HG02938 (cell line): ENCODE measurements at regions not wholly inside any gene's neighbourhood (a gene's known extent, or its start where the extent isn't known, plus 50 kb on each side); places are given as distances from the start of the nearest gene placed in this dataset.

Experiments
- ATAC-seq: cut with Tn5 transposase; IDR thresholded peaks from one replicate; pipeline ENCODE4 v1.9.1; 2021; ENCODE audit warnings: mild to moderate bottlenecking, moderate library complexity; ENCODE audit not compliant: unreplicated experiment

- no peak for ATAC-seq
These were observed 209.5 kb upstream of the S100G start for GRCh38 chrX:16440446-16440845.

DNA sequence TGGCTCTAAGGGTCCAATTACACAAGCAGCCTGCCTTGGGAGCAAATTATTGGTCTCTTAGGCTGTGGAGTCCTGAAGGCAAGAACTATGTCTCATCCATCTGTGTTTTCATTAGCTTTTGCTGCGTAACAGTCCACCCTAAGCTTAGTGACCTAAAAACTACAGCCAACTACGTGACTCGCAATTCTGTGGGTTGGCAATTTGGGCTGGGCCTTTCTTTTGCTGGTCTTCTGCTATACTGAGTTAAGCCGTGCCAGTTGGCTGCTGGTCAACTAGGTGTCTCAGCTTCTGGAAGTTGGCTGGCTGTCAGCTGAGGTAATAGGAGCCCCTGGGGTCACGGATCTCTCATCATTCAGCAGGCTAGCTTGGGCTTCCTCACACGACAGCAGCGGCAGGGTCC lies 205.6 kb upstream of the S100G start:
- ATAC-seq: no peak

DNA sequence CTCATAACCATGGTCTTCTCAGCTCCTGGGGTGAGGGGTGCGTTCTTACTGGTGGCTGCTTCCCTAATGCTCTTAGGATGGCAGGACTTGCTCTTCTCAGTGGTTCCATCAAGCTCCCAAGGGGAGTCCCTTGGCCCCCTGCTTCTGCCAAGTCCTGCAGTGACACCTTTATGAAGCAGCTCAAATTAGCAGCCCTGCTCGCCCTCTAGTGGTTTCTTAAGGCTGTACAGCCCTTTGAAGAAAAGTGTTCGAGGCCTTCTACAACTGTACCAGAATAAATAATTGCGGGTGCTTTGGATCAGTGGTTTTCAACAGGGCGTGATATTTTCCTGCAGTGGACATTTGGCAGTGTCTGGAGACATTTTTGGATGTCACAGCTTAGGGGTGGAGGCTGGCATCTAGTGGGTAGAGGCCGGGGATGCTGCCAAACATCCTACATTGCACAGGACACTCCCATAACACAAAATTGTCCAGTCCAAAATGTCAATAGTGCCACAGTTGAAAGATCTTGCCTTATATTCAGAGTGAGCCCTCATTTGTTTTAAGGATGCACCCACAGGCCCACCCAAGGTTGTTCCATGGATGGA lies 204.7 kb upstream of the S100G start:
- ATAC-seq: peak; percentile 59

- no peak for ATAC-seq
These were observed 198.6 kb upstream of the S100G start for GRCh38 chrX:16451334-16451733.

DNA sequence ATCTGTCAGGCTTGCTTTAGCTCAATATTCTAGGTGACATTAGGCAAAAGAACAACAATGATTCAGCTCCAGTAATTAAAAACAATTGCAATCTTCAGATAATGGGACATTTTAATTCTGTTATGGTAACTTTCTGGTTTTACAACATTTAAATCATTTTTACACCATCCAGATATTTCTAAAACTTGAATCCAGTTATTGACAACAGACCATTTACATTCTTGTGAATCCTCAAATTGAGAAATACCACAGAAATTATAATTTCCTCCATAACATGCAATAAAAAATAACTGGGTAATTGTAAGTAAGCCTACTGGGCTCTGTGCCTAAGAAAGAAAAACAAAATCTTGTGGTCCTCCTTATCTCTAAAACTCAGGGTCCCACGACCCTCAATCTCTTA lies 195.0 kb upstream of the S100G start:
- ATAC-seq: no peak

DNA sequence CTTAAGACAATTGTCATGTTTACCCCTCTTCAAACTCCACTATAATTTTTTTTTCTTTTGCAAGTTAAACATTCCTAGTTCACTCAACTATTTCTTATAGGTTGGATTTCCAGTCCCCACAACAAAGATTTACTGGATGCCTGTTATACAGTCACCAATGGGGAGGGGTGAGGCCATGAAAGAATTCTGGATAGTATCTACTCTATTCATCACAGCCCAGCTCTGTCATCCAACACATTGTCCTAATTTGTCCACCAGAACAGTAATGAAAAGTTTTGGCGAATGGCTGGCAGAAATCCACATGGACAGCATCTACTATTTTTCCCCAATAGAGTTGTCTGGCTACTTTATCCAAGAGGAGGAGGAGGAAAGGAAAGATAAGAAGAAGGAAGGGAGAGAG lies 192.7 kb upstream of the S100G start:
- no peak for ATAC-seq

DNA sequence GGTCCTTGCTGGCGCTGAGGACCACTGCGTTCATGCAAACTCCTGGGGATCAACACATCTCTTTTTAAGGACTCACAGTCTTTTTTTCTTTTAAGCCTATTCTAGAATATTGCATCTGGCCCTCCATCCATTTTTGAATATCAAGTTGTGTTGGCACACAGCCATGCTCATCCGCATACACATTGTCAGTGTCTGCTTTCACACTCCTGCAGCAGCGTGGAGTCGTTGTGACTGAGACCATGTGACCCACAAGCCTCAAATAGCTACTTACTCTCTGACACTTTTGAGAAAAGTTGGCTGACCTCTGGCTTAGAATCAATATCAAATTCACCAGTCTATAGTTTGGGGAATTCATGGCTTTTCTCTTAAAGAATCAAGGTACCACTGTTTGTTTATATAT lies 191.8 kb upstream of the S100G start:
- ATAC-seq: no peak

DNA sequence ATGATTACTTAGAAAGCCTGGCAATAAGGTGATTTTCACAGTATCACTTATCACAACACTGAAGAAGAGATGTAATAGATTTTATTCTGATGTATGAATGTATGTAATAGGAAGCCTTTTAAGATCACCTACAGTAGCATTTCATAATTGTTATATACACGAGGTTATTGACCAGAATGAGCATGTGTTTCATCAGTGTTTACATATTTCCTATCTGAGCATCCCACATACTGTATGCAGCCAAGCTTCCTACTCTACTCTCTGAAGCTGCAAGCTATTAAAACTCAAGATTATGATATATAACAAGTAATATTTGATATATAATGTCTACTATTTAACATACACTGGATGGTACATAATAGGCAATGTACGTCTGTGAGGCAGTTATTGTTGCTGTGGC lies 190.9 kb upstream of the S100G start:
- ATAC-seq: no peak

DNA sequence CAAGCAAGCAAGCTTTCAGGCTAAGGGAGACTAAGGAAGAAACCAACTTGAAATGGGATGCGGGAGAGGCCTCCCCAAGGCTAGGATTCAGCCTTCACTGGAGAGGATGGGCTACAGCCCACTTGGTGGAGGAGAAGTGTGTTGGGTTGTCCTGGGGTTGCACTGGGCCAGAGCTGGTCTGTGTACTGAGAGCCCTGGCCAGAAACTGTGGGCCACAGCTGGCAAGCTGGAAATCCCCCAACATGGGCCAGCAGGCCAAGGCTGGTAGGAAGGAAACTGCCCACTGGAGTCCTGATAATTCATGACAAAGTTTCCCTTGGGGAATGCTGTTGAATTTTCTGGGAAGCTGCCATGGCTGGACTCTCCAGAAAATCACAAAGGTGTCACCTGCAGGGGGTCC lies 188.0 kb upstream of the S100G start:
- no peak for ATAC-seq

DNA sequence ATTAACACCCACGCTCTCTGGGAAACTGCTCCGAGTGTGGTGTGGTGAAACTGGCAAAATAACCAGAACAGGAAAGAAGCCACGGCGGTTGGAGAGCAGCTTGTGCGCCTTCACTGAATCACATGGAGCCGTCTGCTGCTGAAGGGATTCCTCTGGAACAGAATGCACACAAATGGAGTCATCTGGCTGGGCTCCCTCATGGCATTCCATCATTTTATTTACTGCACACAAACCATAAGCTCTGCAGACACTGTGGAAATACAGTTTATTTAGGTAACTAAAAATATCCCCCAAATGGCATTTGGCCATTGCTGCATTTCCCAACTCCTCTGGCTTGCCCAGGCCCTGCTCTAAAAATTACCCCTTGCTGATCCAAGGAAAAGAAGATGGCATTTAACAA lies 187.0 kb upstream of the S100G start:
- no peak for ATAC-seq

DNA sequence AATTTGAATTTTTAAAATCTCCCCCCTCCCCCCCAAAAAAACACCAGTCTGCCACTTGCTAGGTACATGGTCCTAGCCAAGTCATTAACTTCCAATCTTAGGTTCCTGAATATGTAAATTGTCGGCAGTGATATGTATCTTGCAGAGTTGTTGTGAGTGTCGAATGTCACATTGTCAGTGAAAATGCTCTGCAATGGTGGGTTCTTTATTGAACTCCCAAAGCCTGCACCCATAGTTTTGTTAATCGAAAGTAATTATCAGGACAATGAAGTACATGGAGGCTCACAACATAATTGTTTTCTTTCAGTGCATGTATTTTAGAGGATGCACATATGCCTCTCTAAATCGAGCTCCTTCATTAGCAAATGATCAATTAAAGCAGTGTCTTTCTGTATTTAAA lies 185.6 kb upstream of the S100G start:
- ATAC-seq: no peak

GRCh38 chrX:16465081-16465876 lies 184.7 kb upstream of the S100G start:
- ATAC-seq: no peak

DNA sequence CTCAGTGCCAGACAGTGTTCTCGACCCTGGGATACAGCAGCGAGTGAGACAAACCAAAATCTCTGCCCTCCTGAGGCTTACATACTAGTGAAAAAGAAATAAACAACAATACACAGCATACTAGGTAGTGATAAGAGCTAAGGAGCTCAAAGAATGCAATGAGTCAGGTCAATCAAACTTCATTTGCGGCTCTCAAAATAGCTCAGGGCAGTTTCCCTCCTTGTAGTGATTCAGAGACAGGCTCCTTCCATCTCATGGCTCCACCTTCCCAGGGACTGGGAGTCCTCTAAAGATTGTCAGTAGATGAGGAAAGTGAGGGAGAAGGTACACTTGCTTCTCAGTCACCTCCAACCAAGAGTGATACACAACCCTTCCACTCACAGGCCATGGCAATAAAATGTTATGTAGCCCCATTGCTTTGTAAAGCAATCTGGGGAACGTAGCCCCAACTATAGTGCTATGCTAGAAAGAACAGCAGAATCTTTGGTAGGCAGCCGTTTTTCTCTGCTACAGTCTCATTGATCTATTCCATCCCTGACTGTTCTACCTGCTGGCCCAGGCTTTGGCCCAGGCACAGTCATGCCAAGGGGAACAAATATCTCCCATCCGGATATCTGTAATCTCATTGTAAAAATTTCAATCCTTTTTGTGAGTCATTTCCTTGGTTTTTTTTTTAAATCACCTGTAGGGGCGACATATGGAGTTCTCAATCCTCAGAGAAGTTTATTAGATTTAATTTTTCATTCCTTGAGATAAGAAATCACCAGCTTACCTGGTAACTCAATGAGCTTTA lies 183.1 kb upstream of the S100G start:
- ATAC-seq: no peak

DNA sequence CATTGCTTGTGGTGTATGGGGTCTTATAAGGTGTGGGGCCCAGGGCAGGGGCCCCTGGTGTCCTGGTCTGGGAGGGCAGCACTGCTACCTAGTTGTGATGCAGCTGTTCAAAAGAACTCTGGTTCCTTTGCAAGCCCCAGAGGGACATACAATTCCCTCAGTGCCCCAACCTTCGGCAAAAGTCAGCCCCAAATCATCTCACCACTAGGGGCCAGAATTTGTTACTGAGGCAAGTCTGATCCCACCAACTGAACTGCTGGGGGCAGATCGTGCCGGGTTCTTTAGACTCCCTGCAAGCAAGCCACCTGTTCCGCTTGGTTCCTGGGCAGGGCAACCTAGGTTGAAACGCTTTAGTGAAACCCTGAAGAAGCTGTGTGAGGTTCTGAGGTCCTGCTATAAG lies 180.1 kb upstream of the S100G start:
- no peak for ATAC-seq

DNA sequence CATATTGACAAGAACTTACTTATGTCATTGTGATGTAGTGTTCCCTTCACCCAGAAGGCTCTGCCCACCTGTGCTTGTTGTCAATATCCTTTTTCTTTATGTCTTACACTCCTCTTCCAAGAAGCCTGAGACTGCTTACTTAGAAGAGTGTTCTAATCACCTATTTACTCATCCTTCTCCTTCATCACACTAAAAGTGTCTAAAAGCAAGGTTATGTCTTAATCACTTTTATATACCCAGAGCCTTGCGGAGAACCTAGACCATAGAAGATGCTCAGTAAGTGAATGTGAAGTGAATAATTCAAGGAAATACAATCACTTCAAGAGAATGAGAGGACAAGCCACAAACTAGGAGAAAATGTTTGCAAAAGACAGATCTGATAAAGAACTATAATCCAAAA lies 177.6 kb upstream of the S100G start:
- no peak for ATAC-seq

DNA sequence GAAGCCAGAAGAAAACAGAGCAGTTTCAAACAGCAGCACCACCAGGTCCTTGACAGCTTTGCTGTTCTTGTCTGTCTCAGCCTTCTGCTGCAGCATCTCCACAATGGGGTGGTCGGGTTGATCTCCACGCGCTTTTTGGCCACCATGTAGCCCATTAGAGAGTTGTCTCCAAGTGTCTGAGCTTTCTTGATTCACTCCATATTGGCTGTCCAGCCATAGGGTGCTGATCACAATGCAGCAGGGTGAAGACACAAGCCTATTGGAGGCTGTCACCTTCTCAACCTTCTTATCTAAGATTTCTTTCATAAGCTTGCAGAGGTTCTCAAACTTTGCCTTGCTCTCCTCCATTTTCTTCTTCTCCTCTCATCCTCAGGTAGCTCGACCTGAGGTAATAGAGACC lies 175.4 kb upstream of the S100G start:
- ATAC-seq: no peak

DNA sequence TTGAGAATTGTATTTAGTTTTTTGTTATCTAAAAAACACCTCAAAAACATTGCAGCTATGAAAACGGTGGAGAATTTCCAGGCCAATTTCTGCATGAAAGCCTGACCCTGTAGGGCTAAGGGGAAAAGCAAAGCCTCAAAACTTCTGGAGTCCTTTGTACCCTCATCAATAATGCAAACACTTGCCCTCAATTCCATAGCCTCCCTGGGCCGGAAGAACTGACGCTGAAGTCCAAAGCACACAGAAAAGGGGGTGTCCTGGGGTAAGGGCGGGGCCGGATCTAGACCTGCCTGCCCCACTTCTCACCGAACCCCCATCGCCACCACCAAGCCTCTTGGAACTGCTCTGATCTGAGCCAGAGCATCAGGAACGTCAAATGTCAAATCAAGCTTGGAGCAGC lies 173.9 kb upstream of the S100G start:
- ATAC-seq: no peak

- ATAC-seq: no peak
These were observed 173.3 kb upstream of the S100G start for GRCh38 chrX:16476692-16477091.

GRCh38 chrX:16479206-16479869 lies 170.6 kb upstream of the S100G start:
- ATAC-seq: no peak

DNA sequence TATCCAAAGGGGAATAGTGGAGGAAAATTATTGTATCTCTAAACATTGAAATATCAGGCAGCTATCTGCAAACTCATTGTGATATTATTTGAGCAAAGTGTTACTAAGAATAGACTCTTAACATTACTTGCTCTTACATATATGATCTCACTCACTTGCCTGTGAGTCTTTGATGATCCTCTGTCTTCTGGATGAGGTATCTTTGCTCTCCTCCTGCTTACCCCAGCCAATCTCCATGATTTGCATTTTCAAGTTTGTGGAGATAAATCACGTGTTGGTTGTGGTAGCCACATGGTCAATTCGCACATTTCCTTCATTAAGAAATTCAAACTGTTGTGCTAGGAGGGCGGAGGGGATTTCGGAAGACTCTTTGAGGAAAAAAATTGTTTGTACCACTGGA lies 169.9 kb upstream of the S100G start:
- ATAC-seq: no peak

DNA sequence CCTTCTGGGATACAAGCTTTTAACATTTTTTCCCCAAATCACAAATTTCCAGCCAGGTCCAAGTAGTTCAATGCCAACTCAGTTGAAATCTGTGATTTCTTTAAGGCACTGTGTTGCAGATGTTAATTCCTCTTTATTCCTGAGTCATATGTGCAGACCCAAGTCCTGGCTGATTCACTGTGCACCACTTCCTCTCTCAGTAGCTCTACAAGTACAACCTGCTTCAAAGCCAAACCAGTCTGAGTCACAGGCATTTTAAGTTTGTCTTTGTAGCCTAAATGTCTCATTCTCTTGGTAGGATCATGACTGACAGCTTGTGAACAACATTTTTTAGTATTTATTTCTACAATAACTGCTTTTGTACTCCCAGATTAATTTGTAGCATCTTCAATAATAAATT lies 165.6 kb upstream of the S100G start:
- ATAC-seq: no peak
